Gastroesophageal sphincter (tissue), 3 donors: ENCODE measurements at regions not wholly inside any gene's neighbourhood (a gene's known extent, or its start where the extent isn't known, plus 50 kb on each side); places are given as distances from the start of the nearest gene placed in this dataset.

Source experiments
- CTCF ChIP-seq, 4 experiments: fragments of 200-600 bp in 2 of 4; fragments of 450-650 bp in 2 of 4; sonication (generic) in 1 of 4; IDR thresholded peaks; one replicate each; pipeline ENCODE4 v1.5.1; 2017 to 2019; ENCODE audit warnings: antibody characterized with exemption in 4 of 4, mild to moderate bottlenecking in 2 of 4, moderate library complexity in 2 of 4
- EP300 ChIP-seq: sonication (generic); formaldehyde crosslinking; IDR thresholded peaks from one replicate; pipeline ENCODE4 v1.6.1; 2017; ENCODE audit warnings: antibody characterized with exemption, mild to moderate bottlenecking
- POLR2A ChIP-seq, 2 donors: fragments of 450-650 bp; IDR thresholded peaks; one replicate each; pipeline ENCODE4 v1.6.1; 2017; ENCODE audit warnings: antibody characterized with exemption in 2 of 2, mild to moderate bottlenecking in 2 of 2, moderate library complexity in 1 of 2

GRCh38 chr6:80463197-80463596 is 356.7 kb downstream of the BCKDHB start:
- TF ChIP-seq POLR2A (IDR thresholded peaks at IDR 0.05) = no peak
- no peak for TF ChIP-seq CTCF (IDR thresholded peaks at IDR 0.05)
- TF ChIP-seq EP300 = no peak
